C4-2B (cell line): ENCODE measurements at regions not wholly inside any gene's neighbourhood (a gene's known extent, or its start where the extent isn't known, plus 50 kb on each side); places are given as distances from the start of the nearest gene placed in this dataset.

ENCODE experiments used
- H3K27ac ChIP-seq: fragments of 450-650 bp; 2 replicates; pipeline ENCODE4 v1.5.1; 2017
- CTCF ChIP-seq: fragments of 450-650 bp; conservative IDR thresholded peaks from 2 replicates; pipeline ENCODE4 v1.5.1; 2017; ENCODE audit warnings: mild to moderate bottlenecking
- ZFX ChIP-seq: fragments of 450-650 bp; IDR thresholded peaks from 2 replicates; pipeline ENCODE4 v1.6.1; 2017

GRCh38 chr22:27472975-27473374, 328.6 kb downstream of the MN1 start:
- TF ChIP-seq ZFX, result no peak
- TF ChIP-seq CTCF, result no peak
- no peak overlapping the region for H3K27ac ChIP-seq

GRCh38 chr22:27473533-27473932, 328.0 kb downstream of the MN1 start:
- no peak overlapping the region for H3K27ac ChIP-seq
- TF ChIP-seq ZFX (no peak), CTCF (no peak)

GRCh38 chr22:27474112-27474571, 327.4 kb downstream of the MN1 start:
- no peak for TF ChIP-seq CTCF
- no peak for TF ChIP-seq ZFX
- no peak overlapping the region for H3K27ac ChIP-seq

GRCh38 chr22:27474711-27475547, 326.6 kb downstream of the MN1 start:
- H3K27ac ChIP-seq, result peak overlapping the region; percentile 5; the same call in 1 of the 2 replicates
- no peak for TF ChIP-seq CTCF
- TF ChIP-seq ZFX, result no peak

- H3K27ac ChIP-seq, result peak overlapping the region; percentile 5; the same call in 1 of the 2 replicates
- TF ChIP-seq CTCF (no peak), ZFX (no peak)
Observed at GRCh38 chr22:27475548-27475897, 326.0 kb downstream of the MN1 start.

- TF ChIP-seq CTCF, result no peak
- TF ChIP-seq ZFX, result no peak
- H3K27ac ChIP-seq, result no peak overlapping the region
Observed at GRCh38 chr22:27476318-27476717, 325.2 kb downstream of the MN1 start.

- no peak overlapping the region for H3K27ac ChIP-seq
- TF ChIP-seq ZFX (no peak), CTCF (no peak)
Observed at GRCh38 chr22:27476729-27477128, 324.8 kb downstream of the MN1 start.
